ENCODE measurements at regions not wholly inside any gene's neighbourhood (a gene's known extent, or its start where the extent isn't known, plus 50 kb on each side); places are given as distances from the start of the nearest gene placed in this dataset.

GRCh38 chr6:168926306-168926705 lies 327.3 kb downstream of the THBS2 start:
- Histone ChIP-seq H2AFZ (ENCODE audit: low read depth) (no peak overlapping the region), H3K9ac (no peak overlapping the region), H3K4me3 (ENCODE audit: low read depth in 2 of 2, low read length in 1 of 2) (no peak overlapping the region), H3K36me3 (replicated peaks in 1 of 2; ENCODE audit: control insufficient read depth in 1 of 2, insufficient read depth in 2 of 2, low read length in 1 of 2) (no peaks in the 10 kb centered on the region), H3K9me3 (no peaks in the 10 kb centered on the region), H3K79me2 (ENCODE audit: insufficient read depth) (no peaks in the 10 kb centered on the region), H3K4me1 (ENCODE audit: control insufficient read depth in 1 of 2, insufficient read depth in 2 of 2, low read depth in 1 of 2, low read length in 1 of 2) (no peaks in the 10 kb centered on the region), H4K20me1 (ENCODE audit: insufficient read depth) (no peaks in the 10 kb centered on the region), H3F3A (replicated peaks; ENCODE audit: insufficient read depth) (no peaks in the 10 kb centered on the region), H3K9me2 (no peaks in the 10 kb centered on the region), H3K4me2 (no peak overlapping the region), H3K27me3 (ENCODE audit: insufficient read depth) (no peaks in the 10 kb centered on the region), H3K27ac (ENCODE audit: low read depth in 2 of 2, low read length in 1 of 2) (no peak overlapping the region)
- DNase-seq, result no peak
- POLR2A ChIA-PET, result no interaction called here
- 76% methylated on average over 13 of the region's 15 CpGs for WGBS (ENCODE audit: low lambda C conversion rate)
- CTCF ChIA-PET, result no interaction called here
- TF ChIP-seq MAX (IDR thresholded peaks at IDR 0.05; ENCODE audit: low read depth) (no peak), RXRA (IDR thresholded peaks at IDR 0.05; ENCODE audit: borderline replicate concordance, low read depth) (no peak), NRF1 (IDR thresholded peaks at IDR 0.05; ENCODE audit: low read depth, low read length) (no peak), GATA2 (CRISPR knock-in tag; IDR thresholded peaks at IDR 0.05) (no peak), RAD21 (IDR thresholded peaks at IDR 0.05; ENCODE audit: low read length) (no peak), SMC3 (IDR thresholded peaks at IDR 0.05; ENCODE audit: low read depth, low read length) (no peak), REST (IDR thresholded peaks at IDR 0.05; ENCODE audit: low read depth, low read length) (no peak), FOXM1 (IDR thresholded peaks at IDR 0.05; ENCODE audit: low read depth) (no peak), TEAD4 (IDR thresholded peaks at IDR 0.05; ENCODE audit: borderline replicate concordance, insufficient read depth) (no peak), NFIC (IDR thresholded peaks at IDR 0.05; ENCODE audit: borderline replicate concordance) (no peak), CHD2 (IDR thresholded peaks at IDR 0.05; ENCODE audit: low read length, partially characterized antibody) (no peak), SIN3A (IDR thresholded peaks at IDR 0.05; ENCODE audit: borderline replicate concordance, low read depth, low read length) (no peak), USF2 (IDR thresholded peaks at IDR 0.05; ENCODE audit: borderline replicate concordance, low read depth, low read length) (no peak), FOSL2 (IDR thresholded peaks at IDR 0.05; ENCODE audit: borderline replicate concordance, low read depth) (no peak), CTCF (IDR thresholded peaks at IDR 0.05) (no peak), EZH2phosphoT487 (IDR thresholded peaks at IDR 0.05; ENCODE audit: borderline replicate concordance, low read depth) (no peak)
